ENCODE measurements at regions not wholly inside any gene's neighbourhood (a gene's known extent, or its start where the extent isn't known, plus 50 kb on each side); places are given as distances from the start of the nearest gene placed in this dataset.

DNA sequence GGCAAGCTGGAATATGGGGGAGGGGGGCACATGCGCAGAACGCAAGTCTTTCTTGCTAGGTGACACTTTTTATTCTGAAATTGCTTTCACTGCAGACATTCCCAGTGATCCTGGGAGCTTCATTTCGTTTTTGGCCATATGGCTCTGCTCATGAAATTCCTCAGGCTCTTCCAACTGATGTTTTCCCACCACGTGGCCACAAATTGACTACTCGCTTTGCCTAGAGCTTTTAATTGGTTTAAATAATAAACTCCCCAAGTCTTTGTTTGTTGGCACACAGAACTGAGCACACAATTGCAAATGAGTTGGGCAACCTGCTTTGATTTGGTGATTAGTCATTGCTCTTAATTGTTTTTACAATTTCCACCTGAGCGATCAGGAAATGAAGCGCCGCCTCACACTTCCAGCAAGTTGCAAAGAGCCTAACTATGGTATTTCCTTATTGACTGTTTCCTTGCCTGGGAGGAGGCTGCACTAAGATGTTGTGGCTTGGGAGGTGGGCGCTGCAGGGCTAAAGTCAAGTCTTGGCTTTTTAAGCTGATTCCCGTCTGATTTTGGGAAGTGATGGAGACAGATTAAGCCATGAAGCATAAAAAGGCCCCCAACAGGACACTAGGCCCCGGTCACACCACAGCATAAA lies 282.5 kb downstream of the ZIC3 start:
- TF ChIP-seq, protein P1, sequence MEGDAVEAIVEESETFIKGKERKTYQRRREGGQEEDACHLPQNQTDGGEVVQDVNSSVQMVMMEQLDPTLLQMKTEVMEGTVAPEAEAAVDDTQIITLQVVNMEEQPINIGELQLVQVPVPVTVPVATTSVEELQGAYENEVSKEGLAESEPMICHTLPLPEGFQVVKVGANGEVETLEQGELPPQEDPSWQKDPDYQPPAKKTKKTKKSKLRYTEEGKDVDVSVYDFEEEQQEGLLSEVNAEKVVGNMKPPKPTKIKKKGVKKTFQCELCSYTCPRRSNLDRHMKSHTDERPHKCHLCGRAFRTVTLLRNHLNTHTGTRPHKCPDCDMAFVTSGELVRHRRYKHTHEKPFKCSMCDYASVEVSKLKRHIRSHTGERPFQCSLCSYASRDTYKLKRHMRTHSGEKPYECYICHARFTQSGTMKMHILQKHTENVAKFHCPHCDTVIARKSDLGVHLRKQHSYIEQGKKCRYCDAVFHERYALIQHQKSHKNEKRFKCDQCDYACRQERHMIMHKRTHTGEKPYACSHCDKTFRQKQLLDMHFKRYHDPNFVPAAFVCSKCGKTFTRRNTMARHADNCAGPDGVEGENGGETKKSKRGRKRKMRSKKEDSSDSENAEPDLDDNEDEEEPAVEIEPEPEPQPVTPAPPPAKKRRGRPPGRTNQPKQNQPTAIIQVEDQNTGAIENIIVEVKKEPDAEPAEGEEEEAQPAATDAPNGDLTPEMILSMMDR (IDR thresholded peaks at IDR 0.05) = no peak
- TF ChIP-seq POLR2A (IDR thresholded peaks at IDR 0.05) = no peak
